Mesenchymal stem cell (in vitro differentiated cells and primary cell): ENCODE measurements at regions not wholly inside any gene's neighbourhood (a gene's known extent, or its start where the extent isn't known, plus 50 kb on each side); places are given as distances from the start of the nearest gene placed in this dataset.

Experiments used
- DNase-seq: peaks from one replicate; pipeline ENCODE4 v3.0.0-alpha.2; 2013
- H2AFZ ChIP-seq: one replicate; pipeline ENCODE4 v1.6.1; 2013; ENCODE audit warnings: low read depth, mild to moderate bottlenecking, control low read depth, inconsistent platforms, low read length, moderate library complexity
- H2AK5ac ChIP-seq: 2 replicates; pipeline ENCODE4 v1.6.1; 2013; ENCODE audit warnings: low read length, moderate library complexity, mild to moderate bottlenecking, inconsistent platforms; ENCODE audit not compliant: severe bottlenecking
- H2BK120ac ChIP-seq: one replicate; pipeline ENCODE4 v1.6.1; 2013; ENCODE audit warnings: low read depth, mild to moderate bottlenecking, inconsistent platforms, low read length, moderate library complexity
- H2BK12ac ChIP-seq, 2 experiments: one replicate each; pipeline ENCODE4 v1.6.1; 2013; ENCODE audit warnings: inconsistent platforms in 2 of 2, low read length in 2 of 2, mild to moderate bottlenecking in 2 of 2, moderate library complexity in 2 of 2, control low read depth in 1 of 2
- H2BK15ac ChIP-seq: one replicate; pipeline ENCODE4 v1.6.1; 2013; ENCODE audit warnings: mild to moderate bottlenecking, low read depth, inconsistent platforms; ENCODE audit not compliant: poor library complexity, severe bottlenecking
- H2BK5ac ChIP-seq: 2 replicates; pipeline ENCODE4 v1.6.1; 2013; ENCODE audit warnings: low read depth, mild to moderate bottlenecking, low read length, control low read depth, inconsistent platforms; ENCODE audit not compliant: poor library complexity, severe bottlenecking
- H3K14ac ChIP-seq, 2 experiments: one replicate each; pipeline ENCODE4 v1.6.1; 2013; ENCODE audit warnings: inconsistent platforms in 2 of 2, low read length in 2 of 2, control low read depth in 1 of 2, mild to moderate bottlenecking in 1 of 2, moderate library complexity in 1 of 2
- H3K18ac ChIP-seq, 2 experiments: one replicate each; pipeline ENCODE4 v1.6.1; 2013; ENCODE audit warnings: inconsistent platforms in 2 of 2, low read length in 2 of 2, control low read depth in 1 of 2, low read depth in 1 of 2, mild to moderate bottlenecking in 1 of 2
- H3K23ac ChIP-seq, 2 experiments: one replicate each; pipeline ENCODE4 v1.6.1; 2013; ENCODE audit warnings: inconsistent platforms in 2 of 2, low read length in 2 of 2, mild to moderate bottlenecking in 2 of 2, moderate library complexity in 2 of 2, control low read depth in 1 of 2
- H3K27ac ChIP-seq: 2 replicates; pipeline ENCODE4 v1.5.1; 2013; ENCODE audit warnings: mild to moderate bottlenecking, moderate library complexity, low read length, control low read depth, inconsistent platforms; ENCODE audit not compliant: poor library complexity, severe bottlenecking
- H3K27me3 ChIP-seq, 2 experiments: 2 replicates each; pipeline versions ENCODE4 v1.6.1 to v1.7.0; 2013; ENCODE audit warnings: low read length in 2 of 2, mild to moderate bottlenecking in 2 of 2, moderate library complexity in 2 of 2, control low read depth in 1 of 2, inconsistent platforms in 1 of 2; ENCODE audit not compliant: control insufficient read depth in 1 of 2, insufficient read depth in 1 of 2
- H3K36me3 ChIP-seq, 2 experiments: 2 replicates each; pipeline versions ENCODE4 v1.6.1 to v1.7.0; 2013; ENCODE audit warnings: low read length in 2 of 2, control low read depth in 1 of 2, inconsistent platforms in 1 of 2, low read depth in 1 of 2, mild to moderate bottlenecking in 1 of 2; ENCODE audit not compliant: insufficient read depth in 2 of 2, control insufficient read depth in 1 of 2
- H3K4ac ChIP-seq, 2 experiments: one replicate each; pipeline ENCODE4 v1.6.1; 2013; ENCODE audit warnings: inconsistent platforms in 2 of 2, low read length in 2 of 2, mild to moderate bottlenecking in 2 of 2, moderate library complexity in 2 of 2, control low read depth in 1 of 2, low read depth in 1 of 2
- H3K4me1 ChIP-seq: 2 replicates; pipeline ENCODE4 v1.6.1; 2013; ENCODE audit warnings: low read depth, low read length, control low read depth; ENCODE audit not compliant: control insufficient read depth, insufficient read depth
- H3K4me2 ChIP-seq: 2 replicates; pipeline ENCODE4 v1.6.1; 2013; ENCODE audit warnings: low read length, mild to moderate bottlenecking, inconsistent platforms; ENCODE audit not compliant: poor library complexity, severe bottlenecking
- H3K4me3 ChIP-seq, 2 experiments: 2 replicates each; pipeline versions ENCODE4 v1.5.1 to v1.7.0; 2013; ENCODE audit warnings: low read length in 2 of 2, mild to moderate bottlenecking in 2 of 2, control low read depth in 1 of 2, low read depth in 1 of 2; ENCODE audit not compliant: insufficient read depth in 1 of 2
- H3K79me1 ChIP-seq: replicated peaks from 2 replicates; pipeline ENCODE4 v1.6.1; 2013; ENCODE audit warnings: mild to moderate bottlenecking, control low read depth, low read length, inconsistent platforms; ENCODE audit not compliant: poor library complexity, severe bottlenecking
- H3K9ac ChIP-seq: 2 replicates; pipeline ENCODE4 v1.7.0; 2013; ENCODE audit warnings: mild to moderate bottlenecking, low read length, moderate library complexity
- H3K9me3 ChIP-seq: 2 replicates; pipeline ENCODE4 v1.7.0; 2013; ENCODE audit warnings: mild to moderate bottlenecking, low read length; ENCODE audit not compliant: control insufficient read depth
- H4K8ac ChIP-seq: one replicate; pipeline ENCODE4 v1.6.1; 2013; ENCODE audit warnings: inconsistent platforms, mild to moderate bottlenecking, low read length, moderate library complexity
- H4K91ac ChIP-seq: one replicate; pipeline ENCODE4 v1.6.1; 2013; ENCODE audit warnings: mild to moderate bottlenecking, low read length, inconsistent platforms
- WGBS: methylation state at CpG from one replicate; pipeline ENCODE4 v1.1.7; 2013; ENCODE audit warnings: mixed read lengths; 5-methylcytosine and 5-hydroxymethylcytosine counted together

GRCh38 chr4:100674976-100675375 is 157.2 kb upstream of the EMCN start:
- no peak for DNase-seq
- H3K4me1 ChIP-seq, result no peaks in the 10 kb centered on the region
- H2BK5ac ChIP-seq, result no peak overlapping the region
- no peak overlapping the region for H2BK15ac ChIP-seq
- no peak overlapping the region for H3K4ac ChIP-seq
- no peak overlapping the region for H3K18ac ChIP-seq
- no peak overlapping the region for H3K27ac ChIP-seq
- no peaks in the 10 kb centered on the region for H3K79me1 ChIP-seq
- H3K9ac ChIP-seq, result no peak overlapping the region
- H3K27me3 ChIP-seq, result no peaks in the 10 kb centered on the region
- no peak overlapping the region for H2AK5ac ChIP-seq
- WGBS, result 100% methylated on average over 2 of the region's 3 CpGs
- H3K9me3 ChIP-seq, result no peaks in the 10 kb centered on the region
- H4K8ac ChIP-seq, result no peak overlapping the region
- H2BK120ac ChIP-seq, result no peak overlapping the region
- no peak overlapping the region for H3K23ac ChIP-seq
- no peak overlapping the region for H3K14ac ChIP-seq
- no peak overlapping the region for H2BK12ac ChIP-seq
- no peak overlapping the region for H4K91ac ChIP-seq
- H3K4me2 ChIP-seq, result no peak overlapping the region
- no peak overlapping the region for H3K4me3 ChIP-seq
- no peaks in the 10 kb centered on the region for H3K36me3 ChIP-seq
- no peak overlapping the region for H2AFZ ChIP-seq

GRCh38 chr4:100657187-100657586 is 139.4 kb upstream of the EMCN start:
- no peak overlapping the region for H3K4ac ChIP-seq
- no peak overlapping the region for H2AK5ac ChIP-seq
- no peaks in the 10 kb centered on the region for H3K4me1 ChIP-seq
- no peak overlapping the region for H4K91ac ChIP-seq
- H2BK12ac ChIP-seq, result no peak overlapping the region
- no peak for DNase-seq
- no peaks in the 10 kb centered on the region for H3K27me3 ChIP-seq
- no peaks in the 10 kb centered on the region for H3K9me3 ChIP-seq
- H3K4me3 ChIP-seq, result no peak overlapping the region
- H2BK120ac ChIP-seq, result no peak overlapping the region
- H3K18ac ChIP-seq, result no peak overlapping the region
- H3K14ac ChIP-seq, result no peak overlapping the region
- no peak overlapping the region for H3K27ac ChIP-seq
- no peak overlapping the region for H2AFZ ChIP-seq
- H2BK15ac ChIP-seq, result no peak overlapping the region
- H3K36me3 ChIP-seq, result no peaks in the 10 kb centered on the region
- no peak overlapping the region for H4K8ac ChIP-seq
- H3K9ac ChIP-seq, result no peak overlapping the region
- H2BK5ac ChIP-seq, result no peak overlapping the region
- no peak overlapping the region for H3K23ac ChIP-seq
- no peak overlapping the region for H3K4me2 ChIP-seq
- no peaks in the 10 kb centered on the region for H3K79me1 ChIP-seq

- Histone ChIP-seq H3K27me3 (no peaks in the 10 kb centered on the region), H4K91ac (no peak overlapping the region), H2BK15ac (no peak overlapping the region), H4K8ac (no peak overlapping the region), H3K9me3 (no peaks in the 10 kb centered on the region), H3K4me1 (no peaks in the 10 kb centered on the region), H2AFZ (no peak overlapping the region), H2BK120ac (no peak overlapping the region), H3K14ac (no peak overlapping the region), H3K4me3 (no peak overlapping the region), H3K4ac (no peak overlapping the region), H3K4me2 (no peak overlapping the region), H3K18ac (peak overlapping the region in 1 of 2 experiments; percentile 22), H3K9ac (no peak overlapping the region), H2BK5ac (no peak overlapping the region), H2AK5ac (no peak overlapping the region), H3K79me1 (no peaks in the 10 kb centered on the region), H3K27ac (no peak overlapping the region), H2BK12ac (no peak overlapping the region), H3K36me3 (no peaks in the 10 kb centered on the region), H3K23ac (no peak overlapping the region)
- DNase-seq, result no peak
- WGBS, result 100% methylated on average over 2 of the region's 3 CpGs
These were observed 133.8 kb upstream of the EMCN start for GRCh38 chr4:100651499-100652175.

- Histone ChIP-seq H3K4me3 (no peak overlapping the region), H3K9ac (peak overlapping the region; percentile 9), H4K91ac (no peak overlapping the region), H2BK120ac (no peak overlapping the region), H3K27ac (no peak overlapping the region), H4K8ac (no peak overlapping the region), H3K36me3 (no peaks in the 10 kb centered on the region), H2BK5ac (no peak overlapping the region), H3K18ac (no peak overlapping the region), H2BK12ac (no peak overlapping the region), H2AFZ (no peak overlapping the region), H2BK15ac (no peak overlapping the region), H3K4me2 (no peak overlapping the region), H2AK5ac (no peak overlapping the region), H3K9me3 (no peaks in the 10 kb centered on the region), H3K79me1 (no peaks in the 10 kb centered on the region), H3K23ac (no peak overlapping the region), H3K4ac (no peak overlapping the region), H3K27me3 (no peaks in the 10 kb centered on the region), H3K14ac (no peak overlapping the region), H3K4me1 (no peaks in the 10 kb centered on the region)
- DNase-seq, result peak; percentile 15
- WGBS, result no CpG with 5 or more reads among the region's 1 CpG
These were observed 131.6 kb upstream of the EMCN start for GRCh38 chr4:100649417-100649816.
